DMS79 treated with DMSO at 0.1 percent for 48 hours (cell line): ENCODE measurements at regions not wholly inside any gene's neighbourhood (a gene's known extent, or its start where the extent isn't known, plus 50 kb on each side); places are given as distances from the start of the nearest gene placed in this dataset.

Source experiments
- DNase-seq: peaks from one replicate; lab custom pipeline; 2025; lab: John Stamatoyannopoulos, UW

- no peak for DNase-seq
These were observed 157.1 kb downstream of the TLE1 start for GRCh38 chr9:81532251-81532650.

GRCh38 chr9:81531511-81531910 lies 157.8 kb downstream of the TLE1 start:
- no peak for DNase-seq

DNA sequence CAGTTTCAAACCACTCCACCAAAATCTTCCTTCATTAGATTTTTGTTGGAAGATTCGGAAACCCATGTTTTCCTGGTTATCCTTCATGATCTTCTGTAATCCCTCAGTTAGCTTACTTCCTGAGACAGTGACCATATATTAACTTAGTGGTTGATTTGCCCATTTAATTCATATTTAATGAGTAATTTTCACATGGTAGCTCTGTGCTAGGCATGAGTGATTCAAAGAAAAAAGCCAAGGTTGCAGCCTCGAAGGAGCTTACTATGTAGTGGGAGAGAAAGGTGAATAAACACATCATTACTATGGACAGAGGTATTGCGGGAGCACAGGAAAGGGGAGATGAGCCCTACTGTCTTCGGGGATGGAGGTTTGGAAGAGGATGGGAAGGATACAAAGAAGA lies 158.5 kb downstream of the TLE1 start:
- no peak for DNase-seq

GRCh38 chr9:81530310-81530810 lies 159.0 kb downstream of the TLE1 start:
- no peak for DNase-seq

DNA sequence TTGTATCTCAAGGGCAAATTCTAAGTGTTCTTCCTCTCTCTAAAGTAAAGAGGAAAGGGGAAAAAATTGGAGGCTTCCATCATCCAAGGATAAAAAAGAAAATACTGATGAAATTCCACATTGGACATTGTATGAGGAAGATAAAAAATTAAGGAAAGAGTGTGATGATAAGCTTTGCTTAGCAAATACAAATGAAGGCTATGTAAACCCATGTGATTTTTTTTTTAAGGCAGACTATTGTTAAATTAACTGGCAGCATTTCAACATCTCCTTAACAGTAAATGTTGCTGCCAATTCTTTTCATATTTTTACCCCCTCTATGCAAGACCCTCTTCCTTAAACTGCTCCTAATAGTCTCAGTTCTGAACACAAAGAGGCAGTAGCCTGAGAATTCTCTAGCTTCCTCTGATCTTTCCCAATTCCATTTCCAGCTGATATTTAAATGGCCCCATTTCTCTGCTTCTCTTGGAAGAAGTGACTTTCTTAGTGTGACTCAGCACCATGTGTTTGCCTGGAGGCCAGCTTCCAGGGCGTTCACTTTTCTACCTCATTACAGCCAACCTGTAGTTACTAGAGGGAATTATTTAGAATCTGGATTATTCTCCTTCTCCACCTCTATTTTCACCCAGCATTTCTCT lies 159.7 kb downstream of the TLE1 start:
- DNase-seq: no peak

- DNase-seq: no peak
These were observed 162.8 kb downstream of the TLE1 start for GRCh38 chr9:81526587-81526986.

DNA sequence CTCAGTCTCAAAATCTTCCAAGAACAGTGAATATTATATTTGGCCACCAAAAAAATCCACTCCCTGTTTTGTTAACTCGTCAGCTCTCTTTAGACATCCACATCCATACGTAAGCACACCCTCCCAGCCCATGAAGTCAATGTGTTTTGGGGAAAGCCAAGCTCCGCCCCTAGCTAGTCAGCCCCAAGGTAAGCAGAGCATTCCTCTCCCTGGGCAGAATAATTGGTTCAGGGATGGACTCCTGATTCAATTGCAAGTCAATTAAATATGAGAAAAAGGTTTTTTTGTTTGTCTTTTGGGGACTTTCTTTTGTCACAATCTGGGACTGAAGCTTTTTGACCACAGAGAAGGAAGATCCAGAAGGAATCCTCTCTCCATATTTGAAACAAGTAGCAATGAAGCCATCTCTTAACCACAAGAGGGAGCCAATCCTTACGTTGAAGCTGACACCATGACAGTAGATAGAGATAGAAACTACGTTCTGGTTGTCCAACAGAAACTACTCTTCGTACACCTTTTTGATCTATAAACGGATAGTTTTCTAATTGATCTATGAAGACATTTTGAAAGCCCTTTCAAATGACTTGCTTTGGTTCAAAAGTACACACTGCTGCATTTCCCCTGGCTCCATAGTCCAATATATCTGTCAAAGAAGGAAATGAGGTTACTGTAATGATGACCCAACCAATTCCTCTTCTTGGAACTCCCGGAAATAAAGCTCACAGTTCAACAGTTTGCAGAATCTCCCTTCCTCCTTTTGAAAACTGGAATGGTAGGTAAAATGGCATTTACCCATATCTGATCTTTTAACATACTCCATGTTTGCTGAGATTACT lies 166.4 kb downstream of the TLE1 start:
- no peak for DNase-seq

- DNase-seq: no peak
These were observed 167.5 kb downstream of the TLE1 start for GRCh38 chr9:81521892-81522291.

DNA sequence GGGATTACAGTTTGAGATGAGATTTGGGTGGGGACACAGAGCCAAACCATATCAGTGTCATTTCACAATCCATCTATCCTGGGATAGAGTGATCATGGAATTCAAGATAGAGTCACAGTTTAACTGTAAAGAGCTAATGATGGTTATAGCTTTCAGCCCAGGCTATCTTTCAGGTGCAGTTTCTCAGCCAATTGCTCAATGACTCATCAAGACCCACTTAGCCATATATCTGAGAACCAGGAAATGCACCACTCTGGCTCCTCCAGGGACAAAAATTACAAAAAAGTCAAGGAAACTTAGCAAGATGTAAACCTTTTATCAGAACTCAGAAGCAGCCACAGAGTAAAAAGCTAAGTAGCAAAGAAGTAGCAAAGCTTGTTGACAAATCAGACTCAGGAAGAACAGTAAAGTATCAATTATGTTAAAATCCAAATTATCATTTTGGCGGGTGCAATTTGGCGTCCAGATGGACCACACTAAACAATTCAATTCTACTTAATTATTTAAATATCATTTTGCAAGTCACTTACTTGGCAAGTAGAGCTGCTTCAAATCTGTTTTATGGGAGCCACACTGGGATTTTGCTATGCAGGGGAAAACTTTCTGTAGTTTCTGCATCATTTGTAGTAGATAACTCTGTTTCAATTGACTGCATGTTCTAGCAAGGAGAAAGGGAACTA lies 169.4 kb downstream of the TLE1 start:
- no peak for DNase-seq

DNA sequence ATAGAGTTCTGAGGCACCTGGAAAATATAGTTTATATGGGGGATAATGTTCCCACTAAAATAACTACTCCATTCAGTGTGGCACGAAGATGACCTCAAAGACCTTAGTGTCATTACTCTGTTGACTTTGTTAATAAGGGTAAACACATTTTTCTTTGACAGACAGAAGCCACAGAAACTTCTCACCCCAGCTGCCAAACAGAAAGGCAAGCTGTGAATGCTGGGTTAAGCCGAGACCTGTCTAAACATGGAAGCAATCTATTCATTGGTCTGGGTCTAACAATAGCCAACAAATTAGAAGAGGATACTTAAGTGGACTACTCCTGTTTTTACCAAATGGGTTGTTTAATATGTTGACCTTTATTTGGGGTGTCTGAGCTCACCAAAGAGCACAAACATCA lies 171.4 kb downstream of the TLE1 start:
- no peak for DNase-seq

DNA sequence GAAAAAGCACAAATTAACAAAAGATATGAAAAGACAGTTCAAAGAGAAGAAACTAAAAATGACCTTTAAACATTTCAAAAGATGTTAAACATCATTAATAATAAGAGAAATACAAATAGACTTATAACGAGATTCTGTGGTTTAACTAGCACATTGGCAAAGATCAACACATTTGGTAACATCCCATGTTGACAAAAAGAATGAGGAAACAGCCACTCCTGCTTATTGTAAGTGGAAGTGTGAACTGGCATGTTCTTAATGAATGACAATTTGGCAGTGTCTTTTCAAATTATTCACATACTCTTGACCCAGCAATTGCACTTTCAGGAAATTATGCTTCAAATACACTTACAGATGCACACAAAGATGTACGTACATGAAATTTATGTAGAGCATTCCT lies 176.3 kb downstream of the TLE1 start:
- no peak for DNase-seq

GRCh38 chr9:81512641-81513040 lies 176.7 kb downstream of the TLE1 start:
- DNase-seq: no peak

- no peak for DNase-seq
These were observed 180.9 kb downstream of the TLE1 start for GRCh38 chr9:81508476-81508875.

- no peak for DNase-seq
These were observed 182.1 kb downstream of the TLE1 start for GRCh38 chr9:81506941-81507864.

- DNase-seq: no peak
These were observed 189.8 kb downstream of the TLE1 start for GRCh38 chr9:81499594-81499993.

DNA sequence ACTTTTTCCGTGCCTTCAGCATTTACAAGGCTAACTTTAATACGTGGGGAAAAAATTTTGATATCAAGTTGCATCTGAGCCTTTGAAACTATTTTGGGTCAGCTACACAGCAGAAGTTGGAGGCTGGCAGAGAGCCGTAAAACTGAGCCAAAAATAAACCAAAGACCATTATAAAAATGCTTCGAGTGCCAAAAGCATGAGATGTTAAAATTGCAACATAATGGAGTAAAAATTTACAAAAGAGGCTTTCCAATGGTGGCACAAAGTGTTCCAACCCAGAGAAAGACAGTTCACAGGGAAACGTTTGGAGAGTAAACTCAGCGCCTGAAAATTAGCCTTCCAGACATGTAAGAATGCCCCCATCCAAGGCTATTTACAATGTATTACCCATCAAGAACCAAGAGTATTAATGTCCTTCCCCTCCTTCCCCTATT lies 190.3 kb downstream of the TLE1 start:
- DNase-seq: no peak

GRCh38 chr9:81498576-81498975 lies 190.8 kb downstream of the TLE1 start:
- no peak for DNase-seq

GRCh38 chr9:81497091-81497490 lies 192.3 kb downstream of the TLE1 start:
- no peak for DNase-seq

GRCh38 chr9:81492710-81493447 lies 196.5 kb downstream of the TLE1 start:
- peak; percentile 6 for DNase-seq

DNA sequence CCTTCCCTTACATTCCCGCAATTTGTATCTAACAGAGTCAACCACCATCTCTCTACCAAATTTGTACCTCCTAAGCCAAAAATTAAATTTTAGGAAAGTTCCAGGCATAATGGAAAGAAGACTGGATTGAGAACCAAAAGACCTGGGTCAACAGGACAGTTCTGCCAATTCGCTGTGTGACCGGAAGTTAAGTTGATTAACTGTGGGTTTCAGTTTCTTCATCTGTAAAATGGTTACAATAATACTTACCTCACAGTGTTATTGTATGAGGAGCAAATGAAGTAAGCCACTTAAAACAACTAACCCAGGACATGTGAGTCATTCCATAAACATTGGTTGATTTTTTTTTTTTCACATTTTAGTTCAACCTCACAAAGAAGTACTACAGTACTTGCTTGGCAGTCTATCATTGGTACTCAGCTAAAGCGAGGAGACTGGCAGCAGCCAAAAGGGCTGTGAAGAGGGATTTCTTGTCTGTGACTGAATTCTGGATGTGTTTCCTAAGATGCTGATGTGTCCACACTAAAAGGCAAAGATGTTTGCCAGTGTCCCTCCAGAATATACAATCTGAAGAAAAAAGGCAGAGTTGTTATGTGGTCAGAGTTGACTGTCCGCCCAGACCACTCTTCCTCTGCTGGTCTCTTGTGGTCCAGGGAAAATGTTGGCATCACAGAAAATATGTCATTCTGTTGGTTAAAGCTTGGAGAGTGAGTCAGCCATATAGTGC lies 198.6 kb downstream of the TLE1 start:
- DNase-seq: no peak
